Suprapubic skin (tissue), 3 donors: ENCODE measurements at regions not wholly inside any gene's neighbourhood (a gene's known extent, or its start where the extent isn't known, plus 50 kb on each side); places are given as distances from the start of the nearest gene placed in this dataset.

Experiments
- CTCF ChIP-seq, 2 donors: fragments of 200-600 bp in 1 of 2; fragments of 450-650 bp in 1 of 2; sonication (generic) in 1 of 2; IDR thresholded peaks; one replicate each; pipeline ENCODE4 v1.5.1; 2016 to 2019; ENCODE audit warnings: antibody characterized with exemption in 2 of 2, mild to moderate bottlenecking in 1 of 2, moderate library complexity in 1 of 2
- EP300 ChIP-seq: sonication (generic); formaldehyde crosslinking; IDR thresholded peaks from one replicate; pipeline ENCODE4 v1.6.1; 2017; ENCODE audit warnings: antibody characterized with exemption
- POLR2A ChIP-seq, 2 donors: fragments of 450-650 bp; IDR thresholded peaks; one replicate each; pipeline ENCODE4 v1.6.1; 2017; ENCODE audit warnings: antibody characterized with exemption in 2 of 2, mild to moderate bottlenecking in 2 of 2, moderate library complexity in 2 of 2

- TF ChIP-seq CTCF (IDR thresholded peaks at IDR 0.05) (no peak), POLR2A (IDR thresholded peaks at IDR 0.05) (no peak), EP300 (no peak)
Observed at GRCh38 chr20:12874933-12875332, 133.8 kb upstream of the SPTLC3 start.
